ENCODE measurements at regions not wholly inside any gene's neighbourhood (a gene's known extent, or its start where the extent isn't known, plus 50 kb on each side); places are given as distances from the start of the nearest gene placed in this dataset.
"Not testable (repeated sequence)": the region's sequence is repeated elsewhere in the genome, so short reads cannot be mapped to it uniquely, and the experiment has no call there.

DNA sequence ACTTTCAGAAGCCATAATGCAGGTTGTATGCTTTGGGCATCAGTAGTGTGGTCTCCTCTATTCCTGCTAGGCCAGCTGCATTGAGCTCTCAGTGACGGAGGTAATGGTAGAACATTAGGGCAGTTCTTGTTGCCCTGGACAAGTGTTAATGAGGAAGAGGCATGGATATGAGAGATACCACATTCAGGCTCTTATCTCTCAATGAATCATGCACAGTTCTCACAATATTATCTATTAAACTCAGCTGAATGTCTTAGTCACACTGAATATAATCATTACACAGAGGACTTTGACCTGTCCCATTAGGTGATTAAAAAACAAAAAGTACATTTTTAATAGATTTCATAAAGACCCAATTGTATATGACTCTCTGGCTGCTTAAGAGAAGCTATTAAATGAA lies 76.6 kb upstream of the SSBP2 start:
- TF ChIP-seq POLR2A (IDR thresholded peaks at IDR 0.05; ENCODE audit: low read length) (no peak), GATA1 (IDR thresholded peaks at IDR 0.05; ENCODE audit: low read depth, low read length) (no peak)
- peak; percentile 31 to 79 for DNase-seq

DNA sequence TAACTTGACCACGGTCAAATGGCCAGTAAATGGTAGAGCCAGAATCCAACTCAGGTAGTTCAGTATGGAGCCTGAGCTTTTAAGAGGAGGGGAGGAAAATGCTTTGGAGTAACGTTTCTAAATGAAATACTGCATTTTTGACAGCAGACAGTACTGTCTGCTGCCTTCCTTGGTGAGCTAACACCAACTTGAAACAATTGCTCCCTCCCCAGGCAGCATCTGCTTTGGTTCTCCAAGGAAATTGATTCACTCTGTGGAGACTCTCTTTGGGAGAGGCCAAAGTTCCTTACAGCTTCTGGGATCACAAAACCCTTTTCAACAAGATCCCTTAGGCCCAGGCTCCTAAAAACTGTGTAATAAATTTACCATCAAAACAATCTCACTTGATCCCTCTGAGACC lies 75.2 kb upstream of the SSBP2 start:
- TF ChIP-seq GATA1 (IDR thresholded peaks at IDR 0.05; ENCODE audit: low read depth, low read length) (no peak), POLR2A (IDR thresholded peaks at IDR 0.05; ENCODE audit: low read length) (no peak)

DNA sequence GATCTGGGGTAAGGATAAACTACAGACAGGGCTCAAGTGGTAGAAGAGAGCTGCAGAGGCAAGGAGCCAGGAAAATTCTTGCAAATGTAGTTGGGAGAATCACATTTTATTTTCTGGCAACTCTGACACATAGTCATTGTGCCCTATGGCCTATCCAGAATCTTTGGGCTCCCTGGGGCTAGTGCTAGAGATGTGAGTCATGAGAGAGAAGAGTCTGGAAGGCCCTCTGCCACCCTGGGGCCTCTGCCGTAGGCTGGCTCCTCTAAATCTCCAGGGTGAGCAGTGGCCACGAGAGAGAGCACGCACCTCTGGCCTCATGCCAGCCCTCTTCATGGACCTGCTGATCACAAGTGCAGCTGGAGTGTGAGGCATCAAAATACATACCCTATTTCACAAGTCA lies 74.3 kb upstream of the SSBP2 start:
- TF ChIP-seq POLR2A (IDR thresholded peaks at IDR 0.05; ENCODE audit: low read length) (no peak), GATA1 (IDR thresholded peaks at IDR 0.05; ENCODE audit: low read depth, low read length) (no peak)
- peak; percentile 64 to 69 for DNase-seq

More for the DNA sequence above, 75.2 kb upstream of the SSBP2 start:
- peak in 1 of 2 experiments; percentile 5 for DNase-seq

DNA sequence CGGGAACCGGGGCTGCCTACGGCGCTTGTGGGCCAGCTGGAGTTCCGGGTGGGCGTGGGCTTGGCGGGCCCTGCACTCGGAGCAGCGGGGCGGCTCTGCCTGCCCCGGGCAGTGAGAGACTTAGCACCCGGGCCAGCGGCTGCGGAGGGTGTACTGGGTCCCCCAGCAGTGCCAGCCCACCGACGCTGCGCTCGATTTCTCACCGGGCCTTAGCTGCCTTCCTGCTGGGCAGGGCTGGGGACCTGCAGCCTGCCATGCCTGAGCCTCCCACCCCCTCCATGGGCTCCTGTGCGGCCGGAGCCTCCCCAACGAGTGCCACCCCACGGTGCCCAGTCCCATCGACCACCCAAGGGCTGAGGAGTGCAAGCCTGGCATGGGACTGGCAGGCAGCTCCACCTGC lies 72.8 kb upstream of the SSBP2 start:
- DNase-seq, result not testable (repeated sequence)

DNA sequence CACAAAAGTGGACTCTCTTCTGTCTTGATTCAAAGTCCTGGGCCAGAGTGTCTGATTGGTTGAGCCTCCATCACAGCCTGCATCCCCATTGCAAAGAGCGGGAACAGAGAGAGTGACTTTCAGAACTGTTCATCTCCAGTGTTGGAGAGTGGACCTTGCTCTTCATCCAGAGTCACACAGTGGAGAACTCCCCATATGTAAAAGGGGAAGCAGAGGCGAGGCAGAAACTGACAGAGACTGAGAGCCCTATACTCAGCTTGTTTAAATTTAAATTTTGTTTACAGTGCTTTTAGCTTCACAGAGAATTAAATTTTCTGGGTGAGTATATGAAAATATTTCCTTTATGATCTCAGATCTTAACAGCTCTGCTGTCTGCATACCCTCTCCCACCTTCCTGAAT lies 70.0 kb upstream of the SSBP2 start:
- DNase-seq, result no peak

DNA sequence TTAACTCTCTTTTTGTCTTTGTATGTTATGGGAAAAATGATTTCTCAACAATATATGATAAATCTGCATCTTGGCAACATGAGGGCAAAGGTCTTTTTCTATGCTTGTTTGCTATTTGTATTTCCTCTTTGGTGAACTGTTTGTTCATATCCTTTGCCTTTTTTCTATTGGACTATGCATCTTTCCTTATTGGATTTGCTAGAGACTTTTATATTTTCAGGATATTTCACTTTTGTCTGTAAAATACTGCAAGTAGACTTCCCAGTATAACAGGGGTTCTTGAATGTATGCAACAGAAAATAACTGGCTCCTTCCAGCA lies 69.4 kb upstream of the SSBP2 start:
- no peak for DNase-seq
- TF ChIP-seq POLR2A (IDR thresholded peaks at IDR 0.05; ENCODE audit: low read length) (no peak), GATA1 (IDR thresholded peaks at IDR 0.05; ENCODE audit: low read depth, low read length) (no peak)

More for the DNA sequence above, 70.0 kb upstream of the SSBP2 start:
- TF ChIP-seq POLR2A (IDR thresholded peaks at IDR 0.05; ENCODE audit: low read length), result no peak
- TF ChIP-seq GATA1 (IDR thresholded peaks at IDR 0.05; ENCODE audit: low read depth, low read length), result no peak

DNA sequence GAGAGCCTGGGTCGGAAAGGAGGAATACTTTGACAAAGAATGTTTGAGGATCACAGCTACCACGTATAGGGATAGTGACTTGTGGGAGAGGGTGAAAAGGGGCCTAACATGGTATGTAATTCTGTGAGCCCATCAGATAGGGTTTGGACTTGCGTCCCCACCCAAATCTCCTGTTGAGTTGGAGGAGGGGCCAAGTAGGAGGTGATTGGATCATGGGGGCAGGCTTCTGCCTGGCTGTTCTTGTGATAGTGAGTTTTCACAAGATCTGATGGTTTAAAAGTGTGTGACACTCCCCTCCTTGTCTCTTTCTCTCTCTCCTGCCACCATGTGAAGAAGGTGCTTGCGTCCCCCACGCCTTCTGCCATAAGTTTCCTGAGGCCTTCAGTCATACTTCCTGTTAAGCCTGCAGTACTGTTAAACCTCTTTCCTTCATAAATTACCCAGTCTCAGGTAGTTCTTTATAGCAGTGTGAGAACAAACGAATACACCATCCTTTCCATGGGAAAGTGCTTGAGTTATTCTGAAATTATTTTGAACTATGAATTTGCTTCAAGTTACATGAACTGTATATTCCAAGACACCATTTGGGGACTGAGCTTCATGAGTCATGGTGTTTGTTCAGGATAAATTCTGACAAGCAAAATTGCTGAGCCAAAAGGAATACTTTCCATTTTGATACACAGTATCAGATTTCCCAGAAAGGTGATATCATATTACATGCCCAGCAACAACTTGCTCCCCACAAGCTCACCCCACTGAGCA lies 68.8 kb upstream of the SSBP2 start:
- no peak for TF ChIP-seq GATA1 (IDR thresholded peaks at IDR 0.05; ENCODE audit: low read depth, low read length)
- no peak for TF ChIP-seq POLR2A (IDR thresholded peaks at IDR 0.05; ENCODE audit: low read length)
- peak; percentile 27 to 60 for DNase-seq

DNA sequence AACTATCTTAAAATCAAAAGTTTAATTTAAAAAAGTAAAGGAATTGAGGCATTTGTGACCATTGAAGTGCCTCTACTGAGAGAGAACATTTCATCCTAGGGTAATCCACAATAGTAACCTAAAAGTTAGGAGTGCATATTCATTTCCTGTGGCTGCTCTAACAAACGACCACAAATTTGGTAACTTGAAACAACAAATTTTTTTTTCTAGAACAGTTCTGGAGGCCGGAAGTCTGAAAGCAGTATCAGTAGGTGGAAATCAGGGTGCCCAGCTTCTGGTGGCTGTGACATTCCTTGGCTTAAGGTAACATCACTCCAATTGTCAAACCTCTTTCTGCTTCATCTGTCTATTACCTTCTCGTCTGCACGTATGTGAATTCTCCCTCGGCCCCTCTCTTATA lies 67.1 kb upstream of the SSBP2 start:
- no peak for DNase-seq
- TF ChIP-seq GATA1 (IDR thresholded peaks at IDR 0.05; ENCODE audit: low read depth, low read length), result no peak

DNA sequence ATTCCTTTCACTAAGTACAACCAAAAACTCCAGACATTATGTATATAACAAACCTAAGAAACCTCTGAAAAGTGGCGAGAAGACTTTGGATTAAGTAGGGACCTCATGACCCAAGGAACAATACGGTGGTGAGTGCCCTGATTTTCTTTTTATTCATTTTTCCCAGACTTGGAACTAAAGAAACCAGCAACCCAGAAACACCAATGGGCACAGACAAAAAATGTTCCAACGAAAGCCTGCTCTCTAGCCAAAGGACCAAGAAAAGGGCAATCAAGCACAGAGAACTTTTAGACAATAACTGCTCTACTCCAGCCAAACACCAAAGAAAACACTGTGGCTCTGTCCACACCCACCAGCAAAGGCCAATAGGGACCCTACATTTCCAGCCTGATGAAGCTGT lies 66.2 kb upstream of the SSBP2 start:
- no peak for DNase-seq
- TF ChIP-seq GATA1 (IDR thresholded peaks at IDR 0.05; ENCODE audit: low read depth, low read length), result no peak
- TF ChIP-seq POLR2A (IDR thresholded peaks at IDR 0.05; ENCODE audit: low read length), result no peak

DNA sequence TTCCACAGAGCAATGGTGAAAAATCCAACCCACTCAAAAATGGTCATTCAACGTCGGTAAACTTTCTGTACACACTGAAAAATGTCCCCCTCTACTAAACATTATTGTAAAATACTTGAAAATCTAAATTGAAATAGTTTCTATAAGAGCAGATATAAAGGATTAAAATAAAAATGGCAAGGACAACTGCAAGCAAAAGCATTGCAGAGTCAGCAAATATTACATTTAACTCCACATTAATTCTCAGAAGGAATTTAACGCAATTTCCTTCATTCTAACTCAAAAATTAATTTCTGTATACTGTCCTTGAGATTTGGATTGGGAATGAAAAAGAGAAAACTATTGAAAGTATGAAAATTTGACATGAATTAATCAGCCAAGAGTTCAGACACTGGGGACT lies 64.4 kb upstream of the SSBP2 start:
- TF ChIP-seq POLR2A (IDR thresholded peaks at IDR 0.05; ENCODE audit: low read length) (no peak), GATA1 (IDR thresholded peaks at IDR 0.05; ENCODE audit: low read depth, low read length) (no peak)
- DNase-seq, result no peak

DNA sequence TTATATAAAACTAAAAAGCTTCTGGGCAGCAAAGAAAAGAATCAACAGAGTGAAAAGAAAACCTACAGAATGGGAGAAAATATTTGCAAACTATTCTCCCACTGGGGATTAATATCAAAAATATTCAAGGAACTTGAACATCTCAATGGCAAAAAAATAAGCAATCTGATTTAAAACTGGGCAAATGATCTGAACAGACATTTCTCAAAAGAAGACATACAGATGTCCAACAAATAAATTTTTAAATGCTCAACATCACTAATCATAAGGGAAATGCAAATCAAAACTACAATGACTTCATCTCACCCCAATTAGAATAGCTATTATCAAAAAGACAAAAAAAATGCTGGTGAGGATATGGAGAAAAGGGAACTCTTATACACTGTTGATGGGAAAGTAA lies 57.2 kb upstream of the SSBP2 start:
- DNase-seq, result no peak
- TF ChIP-seq POLR2A (IDR thresholded peaks at IDR 0.05; ENCODE audit: low read length), result no peak
- no peak for TF ChIP-seq GATA1 (IDR thresholded peaks at IDR 0.05; ENCODE audit: low read depth, low read length)

DNA sequence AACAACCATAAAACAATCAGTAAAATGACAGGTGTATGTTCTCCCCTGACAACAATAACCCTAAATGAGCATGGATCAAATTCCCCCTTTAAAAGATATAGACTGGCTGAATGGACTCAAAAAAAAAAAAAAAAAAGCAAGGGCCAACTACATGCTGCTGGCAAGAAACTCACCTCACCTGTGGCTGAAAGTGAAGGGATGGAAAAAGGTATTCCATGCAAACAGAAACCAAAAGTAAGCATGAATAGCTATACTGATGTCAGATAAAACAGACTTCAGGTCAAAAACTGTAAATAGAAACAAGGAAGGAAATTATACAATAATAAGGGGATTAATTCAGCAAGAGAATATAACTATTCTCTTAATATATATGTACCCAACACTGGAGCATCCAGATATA lies 54.2 kb upstream of the SSBP2 start:
- TF ChIP-seq GATA1 (IDR thresholded peaks at IDR 0.05; ENCODE audit: low read depth, low read length) (no peak), POLR2A (IDR thresholded peaks at IDR 0.05; ENCODE audit: low read length) (no peak)
- no peak for DNase-seq

DNA sequence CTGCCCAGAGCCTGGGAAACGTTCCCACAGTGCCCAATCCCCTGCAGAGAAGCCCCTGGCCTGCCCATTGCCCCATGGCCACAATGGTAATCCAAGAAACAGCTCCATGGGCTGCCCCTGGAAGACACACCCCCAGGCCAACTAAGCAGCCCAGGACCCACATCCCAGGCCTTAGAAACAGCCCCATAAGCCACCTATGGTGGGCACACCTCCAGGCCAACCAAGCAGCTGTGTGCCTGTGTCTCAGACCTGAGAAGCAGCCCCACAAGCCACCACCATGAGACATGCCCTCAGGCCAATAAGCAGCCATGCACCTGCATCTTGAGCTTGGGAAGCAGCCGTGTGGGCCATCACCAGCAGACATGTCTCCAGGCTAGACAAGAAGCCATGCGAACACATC lies 52.9 kb upstream of the SSBP2 start:
- DNase-seq, result no peak
- TF ChIP-seq POLR2A (IDR thresholded peaks at IDR 0.05; ENCODE audit: low read length), result no peak
- no peak for TF ChIP-seq GATA1 (IDR thresholded peaks at IDR 0.05; ENCODE audit: low read depth, low read length)

DNA sequence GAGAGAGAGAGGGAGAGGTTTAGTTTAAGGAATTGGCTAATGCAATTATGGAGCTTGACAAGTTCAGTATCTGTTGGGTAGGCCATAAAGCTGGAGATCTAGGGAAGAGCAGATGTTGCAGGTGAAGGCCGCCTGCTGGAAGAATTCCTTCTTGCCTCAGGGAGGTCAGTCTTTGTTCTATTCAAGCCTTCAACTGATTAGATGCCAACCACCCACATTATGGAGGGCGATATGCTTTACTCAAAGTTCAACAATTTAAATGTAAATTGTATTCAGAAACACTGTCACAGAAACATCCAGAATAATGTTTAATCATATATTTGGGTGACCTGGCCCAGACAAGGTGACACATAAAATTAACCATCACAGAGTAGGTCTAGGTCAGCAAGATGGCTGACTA lies 51.7 kb upstream of the SSBP2 start:
- no peak for DNase-seq

DNA sequence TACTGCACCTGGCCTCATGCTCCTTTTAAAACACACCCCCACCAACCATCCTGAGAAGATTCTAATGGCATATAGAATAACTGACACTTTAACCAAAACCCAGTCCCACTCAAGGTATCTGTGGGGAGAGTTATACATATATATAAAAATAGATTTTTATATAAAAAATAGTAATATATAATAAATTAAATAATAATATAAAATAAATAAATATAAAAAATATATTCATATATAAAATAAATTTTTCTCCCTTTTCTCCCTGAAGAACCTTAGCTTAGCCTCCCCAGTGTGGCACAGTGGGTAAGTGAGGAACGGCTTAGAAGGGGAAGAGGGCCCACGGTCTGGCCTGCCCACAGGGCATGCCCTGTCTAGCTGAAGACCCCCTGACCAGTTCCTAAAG lies 51.1 kb upstream of the SSBP2 start:
- no peak for DNase-seq

More for the DNA sequence above, 51.7 kb upstream of the SSBP2 start:
- no peak for TF ChIP-seq POLR2A (IDR thresholded peaks at IDR 0.05; ENCODE audit: low read length)
- TF ChIP-seq GATA1 (IDR thresholded peaks at IDR 0.05; ENCODE audit: low read depth, low read length), result no peak

DNA sequence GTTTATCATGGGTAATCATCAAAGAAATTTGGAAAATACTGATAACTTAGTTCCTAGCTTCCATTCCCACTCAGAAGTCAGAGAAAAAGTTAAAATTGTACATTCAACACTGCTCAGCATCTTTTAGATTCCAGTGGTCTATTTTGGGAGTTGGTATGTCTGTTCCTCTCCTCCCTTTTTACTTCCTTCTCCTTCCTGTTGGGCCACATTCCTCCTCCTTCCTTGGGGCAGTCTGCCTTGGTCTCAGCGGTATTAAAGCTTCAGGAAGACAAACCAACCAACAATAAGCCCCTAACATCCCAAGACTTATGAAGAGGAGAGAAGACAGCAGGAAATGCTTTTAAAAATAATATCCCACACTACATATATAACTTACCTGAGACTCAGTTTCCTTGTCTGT lies 49.9 kb upstream of the SSBP2 start:
- DNase-seq, result no peak
- no peak for TF ChIP-seq GATA1 (IDR thresholded peaks at IDR 0.05; ENCODE audit: low read depth, low read length)
- no peak for TF ChIP-seq POLR2A (IDR thresholded peaks at IDR 0.05; ENCODE audit: low read length)

More for the DNA sequence above, 51.1 kb upstream of the SSBP2 start:
- TF ChIP-seq GATA1 (IDR thresholded peaks at IDR 0.05; ENCODE audit: low read depth, low read length), result no peak
- TF ChIP-seq POLR2A (IDR thresholded peaks at IDR 0.05; ENCODE audit: low read length), result no peak

Measured in erythroblast (primary cell).